PC-3 (cell line): ENCODE measurements at regions not wholly inside any gene's neighbourhood (a gene's known extent, or its start where the extent isn't known, plus 50 kb on each side); places are given as distances from the start of the nearest gene placed in this dataset.

Experiments used
- ATAC-seq: fragments of 200-7000 bp; cut with Tn5 transposase; 2 replicates; pipeline ENCODE4 v1.9.1; 2020; ENCODE audit warnings: mild to moderate bottlenecking, moderate library complexity
- BruUV-seq: library from RNA; stranded (reverse); fragments of 400-500 nt; replicated peaks from 2 replicates; lab custom pipeline; 2021; lab: Mats Ljungman, UMichigan
- CTCF ChIA-PET: fragments of 300-600 bp; sonication (Branson Sonifier 250); formaldehyde crosslinking; loops from one replicate; lab custom pipeline; 2022; ENCODE audit warnings: antibody characterized with exemption; lab: Charles Lee
- POLR2A ChIA-PET: fragments of 300-600 bp; sonication (Branson Sonifier 250); formaldehyde crosslinking; loops from one replicate; lab custom pipeline; 2022; ENCODE audit warnings: antibody characterized with exemption; ENCODE audit not compliant: unreplicated experiment; lab: Charles Lee
- DNase-seq: peaks from one replicate; pipeline ENCODE4 v3.0.0-alpha.2; 2015
- H2AFZ ChIP-seq: fragments of 300-600 bp; sonication (generic); 2 replicates; pipeline ENCODE4 v1.6.0; 2016; ENCODE audit warnings: antibody characterized with exemption, low read length
- H3F3A ChIP-seq: fragments of 300-600 bp; sonication (generic); one replicate; pipeline ENCODE4 v1.6.0; 2017; ENCODE audit warnings: antibody characterized with exemption, low read length, control low read depth, mild to moderate bottlenecking; ENCODE audit not compliant: unreplicated experiment
- H3K27ac ChIP-seq: fragments of 300-600 bp; sonication (generic); 2 replicates; pipeline ENCODE4 v1.5.1; 2016; ENCODE audit warnings: mild to moderate bottlenecking, low read length
- H3K27me3 ChIP-seq: fragments of 300-600 bp; sonication (generic); 2 replicates; pipeline ENCODE4 v1.6.1; 2016; ENCODE audit warnings: low read length, mixed read lengths
- H3K36me3 ChIP-seq: fragments of 300-600 bp; sonication (generic); 2 replicates; pipeline ENCODE4 v1.6.1; 2016; ENCODE audit warnings: low read depth, mixed run types, low read length, mixed read lengths
- H3K4me1 ChIP-seq: fragments of 300-600 bp; sonication (generic); 2 replicates; pipeline ENCODE4 v1.5.1; 2016; ENCODE audit warnings: low read length; ENCODE audit not compliant: insufficient read depth
- H3K4me2 ChIP-seq: fragments of 300-600 bp; sonication (generic); 2 replicates; pipeline ENCODE4 v1.6.0; 2016; ENCODE audit warnings: low read length
- H3K4me3 ChIP-seq: fragments of 300-600 bp; sonication (generic); 2 replicates; pipeline ENCODE4 v1.5.1; 2016; ENCODE audit warnings: mild to moderate bottlenecking, low read length, mixed read lengths
- H3K79me2 ChIP-seq: fragments of 300-600 bp; sonication (generic); 2 replicates; pipeline ENCODE4 v1.6.1; 2017; ENCODE audit warnings: low read length, mixed read lengths
- H3K9ac ChIP-seq: fragments of 300-600 bp; sonication (generic); 2 replicates; pipeline ENCODE4 v1.6.0; 2016; ENCODE audit warnings: mild to moderate bottlenecking, low read length
- H3K9me2 ChIP-seq: fragments of 300-600 bp; sonication (generic); replicated peaks from 2 replicates; pipeline ENCODE4 v1.6.1; 2016; ENCODE audit warnings: mixed run types, low read length, mixed read lengths
- H3K9me3 ChIP-seq: fragments of 300-600 bp; sonication (generic); 2 replicates; pipeline ENCODE4 v1.6.1; 2016; ENCODE audit warnings: low read length, mixed read lengths
- H4K20me1 ChIP-seq: fragments of 300-600 bp; sonication (generic); 2 replicates; pipeline ENCODE4 v1.6.1; 2016; ENCODE audit warnings: low read length, mixed read lengths
- CTCF ChIP-seq: fragments of 300-600 bp; sonication (generic); conservative IDR thresholded peaks from 2 replicates; pipeline ENCODE4 v1.5.1; 2017; ENCODE audit warnings: antibody characterized with exemption, low read depth, mild to moderate bottlenecking, low read length
- EZH2 ChIP-seq: fragments of 300-600 bp; sonication (generic); IDR thresholded peaks from one replicate; pipeline ENCODE4 v1.6.1; 2017; ENCODE audit warnings: antibody characterized with exemption, mild to moderate bottlenecking, low read length; ENCODE audit not compliant: unreplicated experiment
- EZH2phosphoT487 ChIP-seq: fragments of 300-600 bp; sonication (generic); IDR thresholded peaks from 2 replicates; pipeline ENCODE4 v1.6.1; 2018; ENCODE audit warnings: mild to moderate bottlenecking, antibody characterized with exemption, low read length, borderline replicate concordance
- intact Hi-C: fragments of 100-400 bp; cut with micrococcal nuclease; formaldehyde crosslinking; loops from 2 replicates; pipeline ENCODE4 v1.9.0; 2023

- Histone ChIP-seq H3K9ac (no peak overlapping the region), H3K4me2 (no peak overlapping the region), H3K79me2 (no peaks in the 10 kb centered on the region), H3K27ac (no peak overlapping the region), H2AFZ (no peak overlapping the region), H3K36me3 (no peaks in the 10 kb centered on the region), H3K27me3 (no peaks in the 10 kb centered on the region), H3K9me3 (no peaks in the 10 kb centered on the region), H3K9me2 (no peaks in the 10 kb centered on the region), H4K20me1 (no peaks in the 10 kb centered on the region), H3F3A (no peaks in the 10 kb centered on the region), H3K4me3 (no peak overlapping the region), H3K4me1 (no peaks in the 10 kb centered on the region)
- no TSS peak for BruUV-seq
- TF ChIP-seq EZH2 (no peak), CTCF (no peak)
- ATAC-seq (no peak), DNase-seq (no peak)
- ChIA-PET POLR2A (no interaction called here), CTCF (no interaction called here)
- intact Hi-C loops = no loop called here
Measured at GRCh38 chr5:165885623-165886350, 2380.4 kb downstream of the MAT2B start.

- no peaks in the 10 kb centered on the region for H3F3A ChIP-seq
- no peaks in the 10 kb centered on the region for H3K9me3 ChIP-seq
- BruUV-seq = no TSS peak
- H3K9ac ChIP-seq = no peak overlapping the region
- no peak overlapping the region for H3K4me3 ChIP-seq
- H3K36me3 ChIP-seq = no peaks in the 10 kb centered on the region
- H3K79me2 ChIP-seq = no peaks in the 10 kb centered on the region
- H3K27ac ChIP-seq = no peak overlapping the region
- no peaks in the 10 kb centered on the region for H3K9me2 ChIP-seq
- no peaks in the 10 kb centered on the region for H3K27me3 ChIP-seq
- no peaks in the 10 kb centered on the region for H3K4me1 ChIP-seq
- no peak for DNase-seq
- ChIA-PET POLR2A (no interaction called here), CTCF (no interaction called here)
- no peaks in the 10 kb centered on the region for H4K20me1 ChIP-seq
- intact Hi-C loops = no loop called here
- TF ChIP-seq CTCF = no peak
- no peak for TF ChIP-seq EZH2
- TF ChIP-seq EZH2phosphoT487 = no peak
- H3K4me2 ChIP-seq = no peak overlapping the region
- ATAC-seq = no peak
- H2AFZ ChIP-seq = no peak overlapping the region
Measured at GRCh38 chr5:165887147-165887546, 2381.7 kb downstream of the MAT2B start.

- Histone ChIP-seq H3K27ac (no peak overlapping the region), H3K9me2 (no peaks in the 10 kb centered on the region), H3K79me2 (no peaks in the 10 kb centered on the region), H4K20me1 (no peaks in the 10 kb centered on the region), H3K9me3 (no peaks in the 10 kb centered on the region), H3K27me3 (no peaks in the 10 kb centered on the region), H3K36me3 (no peaks in the 10 kb centered on the region), H3K4me2 (no peak overlapping the region), H3F3A (no peaks in the 10 kb centered on the region), H3K4me3 (no peak overlapping the region), H2AFZ (no peak overlapping the region), H3K9ac (no peak overlapping the region), H3K4me1 (no peaks in the 10 kb centered on the region)
- no peak for TF ChIP-seq EZH2phosphoT487
- no peak for TF ChIP-seq CTCF
- TF ChIP-seq EZH2 = no peak
- intact Hi-C loops = no loop called here
- BruUV-seq = no TSS peak
- POLR2A ChIA-PET = no interaction called here
- ATAC-seq (no peak), DNase-seq (no peak)
- CTCF ChIA-PET = no interaction called here
Measured at GRCh38 chr5:165892383-165892782, 2387.0 kb downstream of the MAT2B start.
